ENCODE measurements at regions not wholly inside any gene's neighbourhood (a gene's known extent, or its start where the extent isn't known, plus 50 kb on each side); places are given as distances from the start of the nearest gene placed in this dataset.

GRCh38 chr5:110096419-110096818 lies 406.7 kb downstream of the MAN2A1 start:
- H3K27ac ChIP-seq: no peak overlapping the region
- no peak for DNase-seq
- TF ChIP-seq CTCF (IDR thresholded peaks at IDR 0.05; ENCODE audit: low read depth, low read length, missing control alignments): no peak
- no peak overlapping the region for H3K4me3 ChIP-seq (ENCODE audit: low read depth, low read length)
- no peaks in the 10 kb centered on the region for H3K27me3 ChIP-seq (replicated peaks)
- in situ Hi-C loops (cut with HindIII; ENCODE audit: low pct_ligation_motif_present, low sequenced_read_pairs): no loop called here
- H3K36me3 ChIP-seq (replicated peaks): no peaks in the 10 kb centered on the region

DNA sequence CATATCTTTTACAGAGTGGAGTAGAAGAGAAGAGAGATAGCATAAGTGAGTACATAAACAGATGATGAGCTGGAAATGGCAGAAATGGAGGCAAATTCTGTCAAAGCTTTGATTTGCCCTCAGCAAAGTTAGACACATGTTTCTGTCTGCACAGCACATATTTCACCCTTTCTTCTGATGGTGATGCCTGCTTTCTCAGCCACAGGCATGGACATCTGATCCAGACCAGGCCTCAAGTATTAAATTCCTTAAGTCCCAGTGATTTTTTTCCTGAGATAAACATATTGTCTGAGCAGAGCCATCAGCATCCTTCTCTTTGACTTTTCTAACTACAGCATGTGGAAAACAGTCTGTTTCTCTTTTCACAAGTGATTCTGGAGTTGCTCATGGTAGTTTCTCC lies 409.8 kb downstream of the MAN2A1 start:
- H3K4me3 ChIP-seq (ENCODE audit: low read depth, low read length): no peak overlapping the region
- no peaks in the 10 kb centered on the region for H3K27me3 ChIP-seq (replicated peaks)
- DNase-seq: no peak
- in situ Hi-C loops (cut with HindIII; ENCODE audit: low pct_ligation_motif_present, low sequenced_read_pairs): no loop called here
- no peak for TF ChIP-seq CTCF (IDR thresholded peaks at IDR 0.05; ENCODE audit: low read depth, low read length, missing control alignments)
- H3K27ac ChIP-seq: no peak overlapping the region
- H3K36me3 ChIP-seq (replicated peaks): no peaks in the 10 kb centered on the region

DNA sequence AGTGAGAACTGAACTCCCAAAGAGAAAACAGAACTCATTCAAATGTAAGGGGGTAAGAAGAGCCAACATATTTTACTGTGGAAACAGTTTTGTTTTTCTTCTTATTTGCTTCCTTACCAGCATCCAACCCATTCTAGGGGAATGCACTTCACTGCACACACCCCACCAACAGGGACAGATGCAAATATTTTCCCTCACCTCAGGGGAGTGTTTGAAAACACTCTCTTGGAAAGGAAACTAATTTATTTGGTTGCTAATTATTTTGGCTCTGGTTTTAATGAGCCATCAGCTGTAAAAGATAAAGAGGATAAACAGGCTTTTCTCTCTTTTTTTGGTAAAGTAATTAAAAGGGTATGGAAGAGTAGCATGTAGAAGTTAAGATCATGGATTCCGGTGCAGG lies 413.4 kb downstream of the MAN2A1 start:
- TF ChIP-seq CTCF (IDR thresholded peaks at IDR 0.05; ENCODE audit: low read depth, low read length, missing control alignments): no peak
- Histone ChIP-seq H3K4me3 (ENCODE audit: low read depth, low read length) (no peak overlapping the region), H3K27ac (no peak overlapping the region), H3K27me3 (replicated peaks) (no peaks in the 10 kb centered on the region), H3K36me3 (replicated peaks) (no peaks in the 10 kb centered on the region)
- in situ Hi-C loops (cut with HindIII; ENCODE audit: low pct_ligation_motif_present, low sequenced_read_pairs): no loop called here
- no peak for DNase-seq

DNA sequence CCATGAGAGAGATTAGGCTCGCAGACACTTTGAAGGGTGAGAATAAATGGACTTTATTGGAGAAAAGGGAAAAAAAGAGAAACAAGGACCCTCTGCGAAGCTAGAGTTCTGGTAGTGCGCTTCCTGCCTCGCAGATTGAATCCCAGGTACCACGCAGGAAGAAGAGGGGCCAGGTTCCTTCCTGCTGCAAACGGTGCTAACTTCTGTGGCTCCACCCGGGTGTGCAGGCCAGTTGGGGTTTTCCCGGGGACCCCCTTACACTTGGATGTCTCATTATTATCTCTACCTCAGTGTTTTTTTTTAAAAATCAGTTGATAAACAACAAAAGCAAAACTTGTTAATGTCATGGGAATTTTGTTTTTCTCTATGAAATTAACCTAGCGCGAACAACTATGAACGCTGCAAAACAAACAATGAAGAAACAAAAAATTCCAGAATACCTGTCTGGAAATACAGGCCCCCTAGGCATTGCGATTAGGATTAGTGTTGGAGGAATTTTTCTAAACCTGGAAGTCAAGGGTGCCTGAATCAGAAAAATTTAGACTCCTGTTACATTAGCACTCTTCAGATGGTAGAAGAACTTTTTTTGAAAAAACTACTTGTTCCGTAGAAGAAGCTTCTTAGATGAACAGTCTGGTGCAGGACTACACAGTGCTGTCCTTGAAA lies 414.5 kb downstream of the MAN2A1 start:
- Histone ChIP-seq H3K27ac (no peak overlapping the region), H3K27me3 (replicated peaks) (no peaks in the 10 kb centered on the region), H3K36me3 (replicated peaks) (no peaks in the 10 kb centered on the region), H3K4me3 (ENCODE audit: low read depth, low read length) (no peak overlapping the region)
- in situ Hi-C loops (cut with HindIII; ENCODE audit: low pct_ligation_motif_present, low sequenced_read_pairs): no loop called here
- no peak for TF ChIP-seq CTCF (IDR thresholded peaks at IDR 0.05; ENCODE audit: low read depth, low read length, missing control alignments)
- DNase-seq: no peak

DNA sequence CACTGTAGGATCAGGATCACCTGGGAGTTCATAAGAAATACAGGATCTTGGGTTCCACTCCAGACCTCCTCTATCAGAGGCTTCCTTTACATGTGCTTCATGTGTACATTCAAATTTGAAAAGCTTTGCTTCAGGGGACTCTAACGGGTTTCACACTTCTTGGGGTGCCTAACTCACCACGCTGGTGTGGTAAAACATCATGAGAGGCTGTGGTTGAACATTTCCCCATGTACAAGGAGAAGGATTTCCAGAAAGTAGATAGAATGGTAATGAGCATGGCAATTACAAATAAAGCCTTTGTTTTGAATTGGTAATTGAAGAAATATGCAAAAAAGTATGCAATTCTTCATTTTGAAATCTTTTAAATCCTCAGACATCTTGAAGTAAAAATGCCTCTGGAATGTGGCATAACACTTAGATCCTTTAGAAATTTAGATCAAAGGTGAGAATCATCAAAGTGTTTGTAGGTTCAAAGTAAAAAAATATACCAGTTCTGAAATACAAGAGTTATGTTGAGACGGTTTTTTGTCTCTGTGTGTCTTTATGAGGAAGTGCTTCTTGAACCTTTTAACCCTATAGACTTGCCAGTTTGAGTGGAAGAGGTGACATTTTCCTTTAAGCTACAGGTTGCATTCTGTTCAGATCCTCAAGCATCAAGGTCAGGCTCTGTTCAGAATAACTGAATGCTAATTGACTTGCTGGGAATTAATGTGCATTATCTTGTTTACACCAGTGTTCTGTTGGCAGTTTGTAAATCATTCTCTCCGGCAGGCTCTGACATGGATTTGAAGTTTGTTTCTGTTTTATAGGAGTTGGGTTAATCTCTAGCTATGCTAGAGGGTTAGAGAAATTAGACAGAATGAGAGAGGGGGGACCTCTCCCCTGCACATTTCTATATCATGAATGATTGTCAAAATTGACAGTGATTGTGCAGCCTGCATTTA lies 415.3 kb downstream of the MAN2A1 start:
- no peaks in the 10 kb centered on the region for H3K36me3 ChIP-seq (replicated peaks)
- DNase-seq: no peak
- TF ChIP-seq CTCF (IDR thresholded peaks at IDR 0.05; ENCODE audit: low read depth, low read length, missing control alignments): no peak

More for the DNA sequence above, 415.3 kb downstream of the MAN2A1 start:
- no peak overlapping the region for H3K27ac ChIP-seq
- H3K27me3 ChIP-seq (replicated peaks): no peaks in the 10 kb centered on the region
- no peak overlapping the region for H3K4me3 ChIP-seq (ENCODE audit: low read depth, low read length)
- in situ Hi-C loops (cut with HindIII; ENCODE audit: low pct_ligation_motif_present, low sequenced_read_pairs): no loop called here

All from brain microvascular endothelial cell (primary cell).